CD1c-positive myeloid dendritic cell (primary cell): ENCODE measurements at regions not wholly inside any gene's neighbourhood (a gene's known extent, or its start where the extent isn't known, plus 50 kb on each side); places are given as distances from the start of the nearest gene placed in this dataset.

Source experiments
- DNase-seq: peaks from one replicate; pipeline ENCODE4 v3.0.0-alpha.2; 2016; ENCODE audit errors: extremely low spot score

- DNase-seq = no peak
Measured at GRCh38 chr12:126369487-126370463, 1304.5 kb downstream of the AACS start.

DNA sequence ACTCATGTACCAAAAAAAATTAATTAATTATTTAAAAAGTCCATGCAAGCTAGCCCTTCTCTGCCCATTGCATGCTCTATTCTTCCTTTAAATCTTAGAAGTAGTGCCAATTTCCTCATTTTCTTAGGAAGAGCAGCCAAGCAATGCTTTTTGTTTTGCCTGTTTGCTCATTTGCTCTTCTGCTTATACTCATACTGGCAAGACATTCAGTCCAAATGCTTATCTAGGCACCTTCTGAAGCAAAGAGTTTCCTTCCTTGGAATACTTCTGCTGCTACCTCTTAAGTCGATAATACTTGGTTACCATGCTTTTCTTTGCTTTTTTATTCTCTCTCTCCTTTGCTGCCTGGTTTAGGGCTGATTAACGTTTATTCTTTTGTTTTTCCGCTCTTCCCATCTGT is 1318.3 kb downstream of the AACS start:
- DNase-seq = no peak

DNA sequence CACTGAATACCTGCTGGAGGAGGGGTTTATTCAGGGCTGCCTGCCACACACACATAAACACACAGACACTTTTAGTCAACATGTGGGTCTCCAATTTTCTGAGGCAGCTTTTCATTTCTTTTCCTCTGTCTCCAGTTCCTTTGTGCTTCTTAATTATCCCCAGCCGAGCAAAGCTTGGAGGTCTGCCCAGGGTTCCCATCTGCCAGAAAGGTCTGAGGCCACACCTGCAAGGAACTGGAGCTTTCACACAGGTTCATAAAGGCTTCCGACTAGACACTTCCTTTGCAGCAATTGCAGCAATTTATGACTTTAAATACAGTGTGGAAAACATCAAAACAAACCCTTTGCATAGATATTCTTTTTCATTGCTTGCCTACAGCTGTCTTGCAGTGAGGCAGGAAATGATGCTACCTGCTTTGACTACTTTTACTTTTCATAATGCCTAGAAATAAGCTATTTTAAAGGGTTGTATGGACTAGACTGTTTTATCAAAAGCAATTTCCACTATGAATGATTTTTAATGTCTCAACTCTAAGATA is 1318.9 kb downstream of the AACS start:
- no peak for DNase-seq

GRCh38 chr12:126385785-126386184 is 1320.5 kb downstream of the AACS start:
- DNase-seq = no peak

DNA sequence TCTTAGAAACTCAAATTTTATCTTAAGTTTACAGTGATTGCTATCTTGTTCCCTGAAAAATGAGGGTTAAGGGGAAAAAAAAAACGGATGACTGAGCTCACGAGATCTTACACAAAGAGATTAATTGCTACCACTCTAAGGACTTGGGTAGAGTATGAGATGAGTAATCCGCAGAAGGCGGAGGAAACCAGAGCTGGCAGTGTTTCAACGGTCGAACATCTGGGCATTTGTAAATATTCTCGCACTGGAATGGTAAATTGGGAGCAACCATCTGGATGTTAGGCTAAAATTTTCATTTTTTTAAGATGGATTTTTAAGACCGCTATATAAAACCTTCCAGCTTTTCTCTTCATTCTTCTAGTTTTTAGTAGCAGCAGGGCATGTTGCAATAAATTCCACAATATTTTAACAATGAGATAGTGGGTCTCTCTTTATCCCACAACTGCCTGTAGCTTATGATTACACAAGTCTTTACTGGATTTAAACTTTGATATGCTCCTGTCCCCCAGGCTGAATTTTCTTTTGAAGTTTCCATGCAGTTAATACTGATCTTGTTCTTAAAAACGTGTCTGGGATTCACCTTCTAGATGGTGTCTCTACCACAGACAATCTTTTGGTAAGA is 1324.1 kb downstream of the AACS start:
- DNase-seq = no peak

GRCh38 chr12:126389961-126390360 is 1324.7 kb downstream of the AACS start:
- DNase-seq = no peak

- no peak for DNase-seq
Measured at GRCh38 chr12:126390969-126391566, 1325.8 kb downstream of the AACS start.

DNA sequence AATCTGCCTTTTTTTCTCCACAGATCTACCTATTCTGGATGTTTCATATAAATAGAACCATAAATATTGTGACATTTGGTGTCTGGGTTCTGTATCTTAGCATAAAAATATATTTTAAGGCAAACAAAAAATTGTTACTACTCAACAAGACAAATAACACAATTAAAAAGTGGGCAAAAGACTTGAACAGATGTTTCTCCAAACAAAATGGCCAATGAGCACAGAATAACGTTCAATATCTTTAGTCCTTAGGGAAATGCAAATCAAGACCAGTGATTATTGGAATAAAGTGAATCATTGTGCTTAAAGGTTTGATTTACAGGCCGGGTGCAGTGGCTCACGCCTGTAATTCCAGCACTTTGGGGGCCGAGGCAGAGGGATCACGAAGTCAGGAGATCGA is 1331.3 kb downstream of the AACS start:
- DNase-seq = no peak

- DNase-seq = no peak
Measured at GRCh38 chr12:126397071-126397581, 1331.9 kb downstream of the AACS start.

DNA sequence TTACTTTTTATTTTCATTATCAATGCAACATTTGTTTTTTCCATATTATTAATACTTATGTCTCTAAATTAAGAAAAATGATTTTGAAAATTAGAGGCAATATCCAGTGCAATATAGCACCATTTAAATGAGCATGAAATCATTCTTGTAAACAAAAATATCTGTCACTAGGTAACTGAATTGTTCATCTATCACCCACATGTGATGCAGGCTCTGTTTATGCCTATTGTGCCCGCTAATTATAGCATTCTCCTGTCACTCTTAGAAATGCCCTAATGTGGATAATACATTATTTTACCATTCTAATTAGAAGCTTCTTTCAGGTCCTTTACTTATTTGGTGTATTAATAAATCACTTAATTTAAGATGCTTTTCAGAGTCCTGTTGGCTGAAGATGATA is 1332.4 kb downstream of the AACS start:
- no peak for DNase-seq

DNA sequence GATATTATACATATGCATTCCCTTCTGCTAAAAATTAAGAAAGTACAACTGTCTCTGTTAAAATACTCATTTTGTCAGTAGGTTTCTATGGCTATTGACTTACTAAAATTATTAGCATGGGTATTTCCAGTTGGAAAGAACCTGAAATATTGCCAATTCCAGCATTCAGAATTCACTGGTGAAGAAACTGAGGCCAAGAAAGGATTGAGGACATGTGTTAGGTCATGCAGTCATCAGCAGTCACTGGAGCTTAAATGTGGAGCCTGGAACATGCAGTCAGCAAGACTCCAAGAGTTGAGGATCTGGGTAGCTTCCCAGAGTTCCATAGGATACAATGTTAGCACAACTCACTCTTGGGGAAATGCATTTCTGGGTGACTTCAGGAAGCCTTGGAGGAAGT is 1335.6 kb downstream of the AACS start:
- DNase-seq = no peak

- no peak for DNase-seq
Measured at GRCh38 chr12:126404293-126404881, 1339.2 kb downstream of the AACS start.

- no peak for DNase-seq
Measured at GRCh38 chr12:126418400-126418799, 1353.2 kb downstream of the AACS start.

DNA sequence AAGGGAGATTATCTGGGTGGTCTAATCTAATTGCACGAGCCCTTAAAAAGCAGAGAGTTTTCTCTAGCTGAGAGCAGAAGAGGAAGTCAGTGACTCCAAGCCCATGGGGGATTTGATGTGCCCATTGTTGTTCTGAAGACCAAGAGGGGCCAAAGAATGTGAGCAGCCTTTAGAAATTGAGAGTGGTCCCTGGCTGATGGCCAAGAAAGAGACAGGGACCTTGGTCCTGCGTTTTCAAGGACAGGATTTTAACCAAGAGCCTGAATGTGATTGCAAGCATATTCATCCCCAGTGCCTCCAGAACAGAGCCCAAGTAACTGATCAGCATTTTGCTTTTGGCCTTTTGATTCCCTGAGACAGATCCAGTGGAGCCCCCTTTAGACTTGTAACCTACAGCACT is 1353.9 kb downstream of the AACS start:
- DNase-seq = no peak

DNA sequence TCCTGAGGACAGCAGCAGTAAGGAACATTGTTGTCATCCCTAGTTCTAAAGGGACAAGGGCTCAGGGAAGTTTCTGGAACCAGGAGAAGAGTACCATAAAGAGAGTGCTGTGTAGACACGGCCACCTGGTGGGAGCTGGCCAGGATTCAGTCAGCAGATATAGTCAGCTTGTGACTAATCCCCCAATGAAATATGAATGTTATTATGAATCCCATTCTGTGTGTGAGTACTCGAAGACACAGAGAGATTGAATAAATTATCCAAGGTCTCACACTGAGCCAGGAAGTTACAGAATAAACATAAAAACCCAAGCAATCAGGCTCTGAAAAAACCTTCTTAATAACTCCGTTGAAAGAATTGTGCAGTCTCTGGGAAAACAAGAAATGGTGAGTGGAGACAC is 1359.5 kb downstream of the AACS start:
- no peak for DNase-seq

GRCh38 chr12:126425264-126425663 is 1360.0 kb downstream of the AACS start:
- no peak for DNase-seq

GRCh38 chr12:126428769-126429168 is 1363.5 kb downstream of the AACS start:
- DNase-seq = no peak

- no peak for DNase-seq
Measured at GRCh38 chr12:126430921-126431320, 1365.7 kb downstream of the AACS start.

DNA sequence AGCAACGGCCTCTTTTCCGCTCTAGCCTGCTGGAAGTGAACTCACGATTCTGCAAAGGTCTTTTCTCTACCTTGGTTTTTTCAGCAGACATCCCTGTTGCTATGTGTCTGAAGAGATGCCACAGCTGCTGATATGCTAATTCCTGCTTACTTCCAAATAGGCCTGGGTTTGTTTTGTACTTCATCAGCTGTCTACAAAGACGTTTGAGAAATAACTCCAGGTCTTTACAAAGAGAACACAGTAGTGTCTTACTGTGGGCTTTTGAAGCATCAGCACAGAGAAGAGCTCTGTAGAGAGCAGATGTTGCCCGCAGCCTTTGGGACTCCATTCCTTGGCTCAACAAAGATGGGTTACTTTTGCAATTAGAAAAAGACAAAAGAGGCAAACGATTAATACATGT is 1366.5 kb downstream of the AACS start:
- DNase-seq = no peak

DNA sequence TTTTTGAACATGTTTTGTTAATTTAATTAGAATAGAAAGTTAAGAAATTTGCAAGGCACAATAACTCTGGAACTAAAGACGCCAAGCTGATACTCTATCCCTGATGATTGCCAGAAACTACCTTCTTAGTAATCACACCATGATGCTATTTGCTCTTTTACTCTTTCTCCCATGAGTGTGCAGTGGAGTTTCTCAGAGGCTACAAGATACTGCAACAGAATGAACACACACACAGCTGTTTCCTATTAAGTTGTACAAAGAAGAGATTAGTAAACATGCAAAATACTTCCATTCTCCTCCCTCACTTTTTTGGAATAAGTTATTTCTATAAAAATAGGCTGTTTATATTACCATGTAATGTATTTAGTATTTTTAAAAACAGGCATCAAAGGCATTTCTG is 1367.5 kb downstream of the AACS start:
- no peak for DNase-seq

- no peak for DNase-seq
Measured at GRCh38 chr12:126434412-126434985, 1369.3 kb downstream of the AACS start.

GRCh38 chr12:126436041-126436440 is 1370.8 kb downstream of the AACS start:
- no peak for DNase-seq
